GM21529 (cell line): ENCODE measurements at regions not wholly inside any gene's neighbourhood (a gene's known extent, or its start where the extent isn't known, plus 50 kb on each side); places are given as distances from the start of the nearest gene placed in this dataset.

ENCODE experiments used
- ATAC-seq: cut with Tn5 transposase; IDR thresholded peaks from one replicate; pipeline ENCODE4 v1.9.1; 2021; ENCODE audit not compliant: unreplicated experiment

DNA sequence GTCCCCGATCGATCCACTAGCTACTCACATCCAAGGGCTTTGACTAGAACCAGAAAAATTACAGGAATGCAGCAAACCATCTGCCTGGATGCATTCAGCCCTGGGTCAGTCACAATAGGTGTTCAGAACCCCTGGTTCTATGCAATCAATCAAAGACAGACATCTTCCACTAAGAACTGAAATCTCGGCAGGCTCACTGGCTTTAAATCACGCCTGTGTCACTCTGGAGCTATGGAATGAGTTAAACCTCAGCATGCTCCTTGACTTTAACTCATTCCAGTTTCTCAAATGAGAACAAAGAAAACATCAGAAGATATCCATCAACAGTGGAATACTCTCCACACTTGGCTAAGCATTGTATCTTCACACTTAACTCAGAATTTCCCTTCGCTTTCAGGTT is 68.1 kb upstream of the SPTBN1 start:
- no peak for ATAC-seq

DNA sequence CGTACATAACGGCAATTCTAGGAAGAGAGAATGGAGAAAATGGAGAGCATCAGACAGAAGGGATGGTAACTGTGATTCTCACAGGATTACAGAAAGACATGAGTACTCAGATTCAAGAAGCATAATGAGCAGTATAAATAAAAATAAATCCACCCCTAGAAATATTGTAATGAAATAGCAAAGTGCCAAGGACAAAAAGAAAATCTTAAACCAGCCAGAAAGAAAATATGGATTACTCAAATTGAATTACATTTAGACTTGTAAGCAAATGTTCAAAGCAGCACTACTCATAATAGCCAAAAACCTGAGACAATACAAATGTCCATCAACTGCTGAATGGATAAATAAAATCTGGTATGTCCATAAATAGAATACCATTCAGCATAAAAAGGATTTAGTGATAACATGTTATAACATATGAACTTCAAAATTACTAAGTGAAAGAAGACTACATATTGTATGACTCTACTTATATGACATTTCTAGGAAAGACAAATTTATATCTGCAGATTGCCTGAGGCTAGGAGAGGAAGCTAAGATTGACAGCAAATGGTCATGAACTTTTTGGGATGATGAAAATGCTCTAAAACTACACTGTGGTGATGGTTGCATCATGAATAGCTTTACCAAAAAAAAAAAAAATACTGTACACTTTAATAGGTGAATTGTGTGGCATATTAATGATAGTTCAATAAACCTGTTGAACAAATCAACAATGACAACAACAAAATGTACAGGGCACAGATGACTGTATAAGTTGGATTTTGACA is 63.4 kb upstream of the SPTBN1 start:
- ATAC-seq = no peak

DNA sequence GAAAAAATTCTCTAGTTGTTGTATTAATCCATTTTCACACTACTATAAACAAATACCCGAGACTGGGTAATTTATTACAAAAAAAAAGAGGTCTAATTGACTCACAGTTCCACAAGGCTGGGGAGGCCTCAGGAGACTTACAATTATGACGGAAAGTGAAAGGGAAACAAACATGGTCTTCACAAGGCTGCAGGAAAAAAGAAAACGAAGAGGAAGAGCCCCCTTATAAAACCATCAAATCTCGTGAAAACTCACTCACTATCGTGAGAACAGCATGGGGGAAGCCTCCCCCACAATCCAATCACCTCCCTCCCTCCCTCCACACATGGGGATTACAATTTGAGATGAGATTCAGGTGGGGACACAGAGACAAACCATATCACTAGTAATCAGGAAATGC is 61.7 kb upstream of the SPTBN1 start:
- peak; percentile 76 for ATAC-seq

DNA sequence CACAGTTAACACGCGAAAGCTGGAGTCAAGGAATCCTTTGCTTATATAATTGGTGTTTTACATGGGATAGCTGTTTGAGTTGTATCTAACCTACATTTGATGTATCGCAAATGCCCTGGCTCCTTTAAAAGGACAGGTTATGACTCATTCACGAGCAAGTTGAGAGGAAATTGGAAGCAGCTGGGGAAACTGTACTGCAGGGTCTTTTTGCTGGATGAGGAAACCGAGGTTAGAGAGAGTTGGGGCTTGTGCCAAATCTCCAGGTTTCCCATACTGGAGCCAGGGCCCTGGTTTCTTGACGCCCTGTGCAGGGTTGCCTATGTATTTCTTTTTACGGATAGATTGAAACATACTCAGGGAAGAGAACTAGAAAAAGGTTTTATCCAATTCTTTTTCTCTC is 60.0 kb upstream of the SPTBN1 start:
- ATAC-seq = no peak

DNA sequence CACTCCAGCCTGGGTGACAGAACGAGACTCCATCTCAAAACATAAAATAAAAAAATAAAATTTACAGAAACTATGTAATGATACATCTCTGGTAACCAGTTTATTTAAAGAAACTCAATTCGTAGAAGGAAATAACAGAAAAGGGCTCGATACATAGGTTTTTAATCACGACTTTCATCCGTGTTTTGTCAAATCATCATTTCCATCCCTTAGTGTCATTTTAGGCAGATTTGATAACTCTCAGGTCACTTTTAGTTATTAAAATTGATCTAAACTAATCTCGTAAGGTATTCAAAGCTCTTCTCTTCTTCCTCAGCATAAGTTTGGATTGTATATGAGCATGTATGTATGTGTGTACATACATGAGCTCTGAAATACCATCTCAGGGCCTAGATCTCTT is 59.3 kb upstream of the SPTBN1 start:
- no peak for ATAC-seq

DNA sequence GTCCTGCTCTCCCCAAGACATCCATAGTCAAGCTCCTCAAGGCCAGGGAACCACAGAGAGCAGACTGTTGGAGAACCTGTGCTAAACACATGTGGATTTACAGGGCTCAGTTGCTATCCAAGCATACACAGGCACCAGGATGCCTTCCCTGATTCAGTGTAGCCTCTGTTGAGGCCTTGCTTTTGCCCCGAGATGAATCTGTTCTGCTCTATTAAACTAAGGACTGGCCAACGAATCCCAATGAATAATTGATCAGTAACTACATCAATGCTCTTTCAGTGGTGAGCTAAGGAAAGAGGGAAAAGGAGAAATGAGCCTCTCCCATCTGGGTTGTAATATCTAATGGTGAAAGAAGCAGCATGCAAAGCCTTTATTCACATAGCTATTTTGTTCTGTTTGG is 58.7 kb upstream of the SPTBN1 start:
- no peak for ATAC-seq

DNA sequence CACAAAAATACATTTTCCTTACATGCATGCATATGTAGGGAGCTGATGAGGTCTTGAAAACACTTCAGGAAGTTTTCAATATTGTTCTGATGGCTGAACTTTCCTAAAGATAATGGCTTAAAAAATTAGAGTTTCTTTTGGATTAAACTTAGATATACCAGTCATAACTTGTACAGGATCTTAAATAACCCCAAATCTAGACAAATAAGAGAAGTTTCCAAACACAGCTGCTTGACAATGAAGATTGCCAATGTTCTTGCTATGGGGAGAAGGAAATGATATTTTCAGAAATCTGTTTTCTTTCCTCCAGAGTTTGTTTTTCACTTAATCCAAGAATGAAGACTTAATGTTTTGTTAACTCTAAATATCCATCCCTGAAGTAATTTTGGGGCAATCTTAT is 54.6 kb upstream of the SPTBN1 start:
- no peak for ATAC-seq

DNA sequence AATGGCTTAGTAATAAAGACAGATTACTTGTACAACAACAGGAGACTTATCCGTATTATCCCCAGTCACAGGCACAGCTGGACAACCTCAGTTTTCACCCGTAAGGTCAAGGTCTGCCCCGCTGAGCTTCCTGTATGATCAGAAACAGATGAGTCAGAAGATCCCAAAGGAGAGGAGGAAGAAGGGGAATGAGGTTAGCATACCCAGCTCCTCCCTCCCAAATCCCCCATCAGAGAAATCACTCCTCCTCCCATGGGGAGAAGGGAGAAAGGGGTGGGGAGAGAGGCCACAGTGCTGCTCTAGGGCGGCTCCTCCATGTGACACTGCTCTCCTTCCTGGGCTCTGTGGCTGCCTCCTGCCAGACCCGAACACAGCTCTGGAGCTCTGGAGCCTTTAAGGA is 53.8 kb upstream of the SPTBN1 start:
- no peak for ATAC-seq

DNA sequence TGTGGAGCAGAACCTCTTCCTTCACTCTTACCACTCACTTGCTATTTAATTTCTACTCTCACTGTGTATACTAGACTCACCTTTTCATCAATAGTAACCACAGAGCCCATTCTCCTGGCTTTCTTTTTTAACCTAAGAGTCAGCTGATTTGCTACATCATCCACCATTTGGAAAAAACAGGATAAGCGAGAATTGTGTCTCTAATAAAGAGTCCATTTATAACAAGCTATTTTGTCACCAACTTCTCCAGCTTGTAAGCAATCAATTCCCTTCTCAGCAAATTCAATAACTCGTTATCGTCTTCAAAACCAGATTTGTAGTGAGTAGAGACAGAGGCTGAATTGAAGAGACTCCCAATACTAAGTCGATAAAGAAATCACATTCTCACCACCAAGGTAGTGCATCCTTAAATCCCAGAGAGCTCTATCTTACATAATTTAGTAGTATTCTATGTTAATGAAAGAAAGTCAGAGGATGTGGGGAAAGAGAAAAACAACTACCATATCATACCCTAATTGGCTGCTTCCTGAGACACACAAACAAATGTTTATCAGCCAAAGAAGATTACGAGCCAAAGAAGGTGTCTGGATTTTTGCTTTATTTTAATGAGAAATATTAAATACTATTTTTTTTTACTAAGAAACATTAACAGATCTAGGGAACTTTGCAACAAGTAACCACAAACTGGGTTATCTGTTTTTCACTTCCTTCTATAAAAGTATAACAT is 52.5 kb upstream of the SPTBN1 start:
- ATAC-seq = no peak

DNA sequence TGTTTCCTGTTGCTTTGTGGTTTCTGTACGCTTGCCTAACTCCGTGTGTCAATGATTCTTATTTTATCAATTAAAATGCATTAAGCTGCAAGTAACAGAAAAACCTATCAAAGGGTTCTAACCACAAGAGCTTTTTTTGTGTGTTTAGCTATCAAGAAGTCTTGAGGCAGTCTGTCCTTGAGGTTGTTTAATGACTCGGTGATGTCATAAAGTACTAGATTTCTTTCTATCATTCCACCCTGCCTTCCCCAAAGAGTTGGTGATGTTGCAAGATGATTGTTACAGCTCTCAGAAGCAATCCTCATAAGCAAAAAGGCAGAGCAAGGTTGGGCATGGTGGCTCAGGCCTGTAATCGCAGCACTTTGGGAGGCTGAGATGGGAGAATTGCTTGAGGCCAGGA is 51.9 kb upstream of the SPTBN1 start:
- no peak for ATAC-seq

DNA sequence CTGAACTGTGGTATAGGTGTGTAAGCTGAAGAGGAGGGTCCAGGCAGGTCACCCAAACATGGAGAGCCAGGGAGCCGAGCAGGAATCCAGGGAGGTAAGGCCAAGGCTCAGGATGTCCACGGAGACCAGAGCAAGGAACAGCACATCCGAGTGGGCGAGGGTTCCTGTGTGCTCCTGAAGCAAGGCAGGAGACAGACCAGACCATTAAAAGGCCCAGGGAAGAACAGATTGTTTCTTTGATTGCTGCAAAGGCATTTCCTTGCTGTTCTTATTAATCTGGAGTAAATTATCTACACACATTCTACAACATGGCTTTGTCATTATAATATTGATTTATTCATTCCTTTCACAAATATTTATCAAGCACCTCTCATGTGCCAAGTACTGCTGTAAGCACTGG is 50.1 kb upstream of the SPTBN1 start:
- ATAC-seq = no peak
